SK-N-SH treated with all-trans-retinoic acid at 6 μM for 48 hours (cell line): ENCODE measurements at regions not wholly inside any gene's neighbourhood (a gene's known extent, or its start where the extent isn't known, plus 50 kb on each side); places are given as distances from the start of the nearest gene placed in this dataset.

Source experiments
- ATAC-seq: fragments of 200-7000 bp; cut with Tn5 transposase; 3 replicates; pipeline ENCODE4 v1.9.1; 2020; ENCODE audit warnings: mild to moderate bottlenecking, moderate library complexity
- ARNTL ChIP-seq: fragments of 450-650 bp; formaldehyde crosslinking; IDR thresholded peaks from 2 replicates; pipeline ENCODE4 v1.5.0; 2020; ENCODE audit warnings: low read depth, mild to moderate bottlenecking, moderate library complexity, borderline replicate concordance
- BACH2 ChIP-seq: fragments of 250-450 bp; sonication (Bioruptor Pico); IDR thresholded peaks from 2 replicates; pipeline ENCODE4 v1.9.0; 2021; ENCODE audit warnings: mild to moderate bottlenecking, borderline replicate concordance
- CREB5 ChIP-seq: fragments of 250-450 bp; sonication (Bioruptor Pico); IDR thresholded peaks from 2 replicates; pipeline ENCODE4 v1.5.1; 2020; ENCODE audit warnings: low read depth, mild to moderate bottlenecking, moderate library complexity
- CSDC2 ChIP-seq: fragments of 250-450 bp; sonication (Bioruptor Pico); IDR thresholded peaks from 2 replicates; pipeline ENCODE4 v1.5.0; 2020; ENCODE audit warnings: mild to moderate bottlenecking, moderate library complexity
- CSRNP3 ChIP-seq: fragments of 250-450 bp; sonication (Bioruptor Pico); IDR thresholded peaks from 2 replicates; pipeline ENCODE4 v1.5.1; 2021; ENCODE audit warnings: mild to moderate bottlenecking, moderate library complexity
- ESRRG ChIP-seq: fragments of 250-450 bp; sonication (Bioruptor Pico); IDR thresholded peaks from 2 replicates; pipeline ENCODE4 v1.6.1; 2021; ENCODE audit warnings: mild to moderate bottlenecking
- GLIS3 ChIP-seq: fragments of 250-450 bp; sonication (Bioruptor Pico); IDR thresholded peaks from 2 replicates; pipeline ENCODE4 v1.5.0; 2020; ENCODE audit warnings: mild to moderate bottlenecking, moderate library complexity
- ISL1 ChIP-seq: fragments of 250-450 bp; sonication (Bioruptor Pico); IDR thresholded peaks from 2 replicates; pipeline ENCODE4 v2.1.2; 2022; ENCODE audit warnings: mild to moderate bottlenecking, moderate library complexity
- OSR1 ChIP-seq: fragments of 250-450 bp; sonication (Bioruptor Pico); IDR thresholded peaks from 2 replicates; pipeline ENCODE4 v1.8.0; 2022; ENCODE audit warnings: moderate library complexity, mild to moderate bottlenecking, inconsistent platforms
- PATZ1 ChIP-seq: fragments of 250-450 bp; sonication (Bioruptor Pico); IDR thresholded peaks from 2 replicates; pipeline ENCODE4 v1.8.0; 2020; ENCODE audit warnings: mild to moderate bottlenecking, moderate library complexity, borderline replicate concordance
- POU6F1 ChIP-seq: fragments of 250-450 bp; sonication (Bioruptor Pico); IDR thresholded peaks from 2 replicates; pipeline ENCODE4 v1.8.0; 2021; ENCODE audit warnings: low read depth, mild to moderate bottlenecking, moderate library complexity, borderline replicate concordance
- PPARA ChIP-seq: fragments of 250-450 bp; sonication (Bioruptor Pico); IDR thresholded peaks from 2 replicates; pipeline ENCODE4 v1.5.0; 2020; ENCODE audit warnings: mild to moderate bottlenecking, borderline replicate concordance
- RARB ChIP-seq: fragments of 250-450 bp; sonication (Bioruptor Pico); IDR thresholded peaks from 2 replicates; pipeline ENCODE4 v1.8.0; 2021; ENCODE audit warnings: mild to moderate bottlenecking, moderate library complexity
- SNAI2 ChIP-seq: fragments of 250-450 bp; sonication (Bioruptor Pico); IDR thresholded peaks from 2 replicates; pipeline ENCODE4 v1.5.0; 2020; ENCODE audit warnings: mild to moderate bottlenecking, moderate library complexity
- TOX ChIP-seq: fragments of 250-450 bp; sonication (Bioruptor Pico); IDR thresholded peaks from 2 replicates; pipeline ENCODE4 v1.8.0; 2021; ENCODE audit warnings: mild to moderate bottlenecking, moderate library complexity, borderline replicate concordance
- TSHZ2 ChIP-seq: fragments of 250-450 bp; sonication (Bioruptor Pico); IDR thresholded peaks from 2 replicates; pipeline ENCODE4 v1.5.0; 2020; ENCODE audit warnings: mild to moderate bottlenecking, moderate library complexity
- ZC3H10 ChIP-seq: fragments of 250-450 bp; sonication (Bioruptor Pico); IDR thresholded peaks from 2 replicates; pipeline ENCODE4 v1.5.1; 2021; ENCODE audit warnings: mild to moderate bottlenecking, moderate library complexity
- ZFP3 ChIP-seq: fragments of 250-450 bp; sonication (Bioruptor Pico); IDR thresholded peaks from 2 replicates; pipeline ENCODE4 v1.5.0; 2020; ENCODE audit warnings: mild to moderate bottlenecking, moderate library complexity
- ZFP30 ChIP-seq: fragments of 450-650 bp; formaldehyde crosslinking; IDR thresholded peaks from 2 replicates; pipeline ENCODE4 v1.5.0; 2022; ENCODE audit warnings: mild to moderate bottlenecking, moderate library complexity
- ZNF565 ChIP-seq: fragments of 450-650 bp; formaldehyde crosslinking; conservative IDR thresholded peaks from 2 replicates; pipeline ENCODE4 v1.5.0; 2020; ENCODE audit warnings: low read depth, mild to moderate bottlenecking, moderate library complexity
- ZNF70 ChIP-seq: fragments of 450-650 bp; formaldehyde crosslinking; IDR thresholded peaks from 2 replicates; pipeline ENCODE4 v1.5.0; 2020; ENCODE audit warnings: mild to moderate bottlenecking, moderate library complexity
- ZNF8 ChIP-seq: fragments of 450-650 bp; formaldehyde crosslinking; IDR thresholded peaks from 2 replicates; pipeline ENCODE4 v1.5.0; 2020; ENCODE audit warnings: mild to moderate bottlenecking, moderate library complexity

GRCh38 chr12:88634008-88634407 lies 53.7 kb upstream of the KITLG start:
- TF ChIP-seq ZC3H10, result no peak
- no peak for TF ChIP-seq ZFP30 (CRISPR knock-in tag)
- TF ChIP-seq SNAI2, result no peak
- TF ChIP-seq OSR1 (CRISPR knock-in tag), result no peak
- no peak for TF ChIP-seq ZNF8 (CRISPR knock-in tag)
- no peak for TF ChIP-seq GLIS3 (CRISPR knock-in tag)
- no peak for ATAC-seq

- TF ChIP-seq ZNF565 (no peak), ZC3H10 (no peak), PATZ1 (CRISPR knock-in tag) (no peak), RARB (CRISPR knock-in tag) (no peak), ARNTL (no peak), ZNF8 (CRISPR knock-in tag) (no peak), POU6F1 (no peak), TSHZ2 (CRISPR knock-in tag) (no peak), ESRRG (no peak), BACH2 (CRISPR knock-in tag) (no peak), SNAI2 (no peak), GLIS3 (CRISPR knock-in tag) (no peak), ZFP30 (CRISPR knock-in tag) (no peak), CREB5 (CRISPR knock-in tag) (no peak), CSRNP3 (CRISPR knock-in tag) (no peak), ZFP3 (no peak), CSDC2 (CRISPR knock-in tag) (no peak), OSR1 (CRISPR knock-in tag) (no peak), TOX (CRISPR knock-in tag) (no peak), ISL1 (CRISPR knock-in tag) (no peak)
- ATAC-seq, result no peak
Observed at GRCh38 chr12:88633312-88633711, 53.0 kb upstream of the KITLG start.

- ATAC-seq, result no peak
- TF ChIP-seq ESRRG (no peak), ZNF8 (CRISPR knock-in tag) (no peak), ZNF565 (no peak), TOX (CRISPR knock-in tag) (no peak), ISL1 (CRISPR knock-in tag) (no peak), CREB5 (CRISPR knock-in tag) (no peak), TSHZ2 (CRISPR knock-in tag) (no peak), PPARA (CRISPR knock-in tag) (no peak), ARNTL (no peak), POU6F1 (no peak), RARB (CRISPR knock-in tag) (no peak), OSR1 (CRISPR knock-in tag) (no peak), SNAI2 (no peak), ZNF70 (CRISPR knock-in tag) (no peak), GLIS3 (CRISPR knock-in tag) (no peak), CSDC2 (CRISPR knock-in tag) (no peak), ZC3H10 (no peak)
Observed at GRCh38 chr12:88630561-88630960, 50.3 kb upstream of the KITLG start.
